GM21360 (cell line): ENCODE measurements at regions not wholly inside any gene's neighbourhood (a gene's known extent, or its start where the extent isn't known, plus 50 kb on each side); places are given as distances from the start of the nearest gene placed in this dataset.

Experiments
- ATAC-seq: cut with Tn5 transposase; IDR thresholded peaks from one replicate; pipeline ENCODE4 v1.9.1; 2021; ENCODE audit warnings: mild to moderate bottlenecking, moderate library complexity; ENCODE audit not compliant: unreplicated experiment

GRCh38 chr14:86057018-86057667, 527.2 kb downstream of the FLRT2 start:
- no peak for ATAC-seq

DNA sequence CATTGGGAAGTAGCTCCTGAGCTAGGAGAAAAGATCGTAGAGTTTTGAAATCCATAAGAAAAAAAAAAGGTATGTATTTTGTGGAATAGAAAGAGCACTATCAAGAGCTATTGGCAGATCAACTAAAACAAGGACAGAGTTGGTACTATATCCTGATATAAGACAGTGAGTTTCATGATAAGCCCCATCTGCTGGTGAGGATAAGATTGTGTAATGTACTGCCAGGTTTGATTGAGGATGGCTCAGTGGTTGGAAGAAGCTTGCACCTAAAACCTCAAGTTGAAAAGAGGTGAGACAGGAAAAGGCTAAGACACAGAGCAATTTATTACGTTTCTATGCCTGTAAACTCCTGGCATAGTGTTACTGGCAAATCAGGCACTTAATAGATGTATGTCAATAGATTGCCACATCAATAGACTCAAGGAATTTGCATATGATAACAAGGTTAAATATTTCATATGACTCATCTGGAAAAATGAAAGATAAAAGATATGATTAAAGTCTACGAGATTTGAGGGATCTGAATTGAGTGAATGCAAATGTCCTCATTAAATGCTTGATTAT, 525.6 kb downstream of the FLRT2 start:
- no peak for ATAC-seq

- no peak for ATAC-seq
Observed at GRCh38 chr14:86052868-86053267, 522.9 kb downstream of the FLRT2 start.

DNA sequence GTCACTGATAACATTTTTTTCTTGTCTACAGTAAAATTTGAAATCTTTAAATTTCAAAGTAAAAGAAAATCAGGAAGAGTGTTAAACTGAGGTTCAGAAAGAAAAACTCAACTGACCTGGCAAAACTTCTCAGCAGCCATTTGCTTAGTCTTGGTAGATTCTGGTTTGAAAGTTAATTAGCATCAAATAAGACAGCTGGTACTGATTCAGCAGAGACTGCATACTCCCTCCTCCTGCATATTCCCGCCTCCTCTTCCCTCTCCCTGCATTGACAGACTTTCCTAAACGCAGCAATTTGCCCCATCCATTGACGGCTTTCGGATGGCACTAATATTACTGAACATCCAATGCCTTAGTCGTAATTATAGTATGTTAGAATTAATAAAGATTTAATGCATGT, 520.8 kb downstream of the FLRT2 start:
- ATAC-seq: no peak

- ATAC-seq: no peak
Observed at GRCh38 chr14:86050072-86050683, 520.2 kb downstream of the FLRT2 start.

GRCh38 chr14:86039176-86039575, 509.2 kb downstream of the FLRT2 start:
- ATAC-seq: no peak

DNA sequence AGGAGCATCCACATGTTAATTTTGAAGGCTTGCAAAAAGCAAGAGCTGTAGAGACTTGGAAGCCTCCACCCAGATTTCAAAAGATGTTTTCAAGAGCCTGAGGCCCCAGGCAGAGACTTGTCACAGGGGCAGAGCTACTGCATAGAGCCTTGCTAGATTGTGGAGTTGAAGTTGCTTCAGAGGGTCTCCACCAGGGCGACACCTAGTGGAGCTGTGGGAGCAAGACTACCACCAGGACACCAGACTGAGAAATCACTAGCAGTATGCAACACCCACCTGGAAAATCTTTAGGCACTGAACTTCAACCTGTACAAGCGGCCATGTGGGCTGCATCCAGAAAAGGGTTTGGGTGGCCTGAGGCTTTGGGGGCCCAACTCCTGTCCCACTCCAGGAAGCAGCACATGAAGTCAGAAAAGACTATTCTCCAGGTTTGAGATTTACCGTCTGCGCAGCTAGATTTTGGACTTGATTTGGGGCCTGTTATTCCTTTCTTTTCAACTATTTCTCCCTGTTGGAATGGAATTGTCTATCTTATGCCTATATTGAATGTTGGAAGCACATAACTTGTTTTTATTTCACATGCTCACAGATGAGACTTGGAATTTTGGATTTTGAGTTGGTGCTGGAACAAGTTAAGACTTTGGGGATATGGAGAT, 508.6 kb downstream of the FLRT2 start:
- peak; percentile 94 for ATAC-seq

GRCh38 chr14:86035882-86036281, 505.9 kb downstream of the FLRT2 start:
- peak; percentile 89 for ATAC-seq

GRCh38 chr14:86027990-86028389, 498.0 kb downstream of the FLRT2 start:
- no peak for ATAC-seq

DNA sequence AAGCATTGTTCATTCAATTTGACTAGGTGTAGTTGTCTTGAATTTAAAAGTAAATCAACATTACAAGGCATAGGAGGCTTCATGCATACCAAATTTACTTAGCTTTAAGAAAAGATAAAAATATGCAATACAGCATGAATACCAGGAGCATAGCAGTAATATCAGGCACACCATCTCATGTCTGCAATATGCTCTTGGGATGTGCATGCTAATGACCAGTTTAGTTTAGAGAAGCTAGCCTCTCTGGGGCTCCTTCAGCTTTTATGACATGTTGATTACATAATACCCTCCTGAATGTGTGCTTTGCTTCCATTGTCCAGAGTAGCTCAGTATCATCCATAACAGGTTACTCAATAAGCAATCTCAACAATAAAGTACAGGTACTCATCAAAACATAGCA, 497.2 kb downstream of the FLRT2 start:
- ATAC-seq: no peak

- no peak for ATAC-seq
Observed at GRCh38 chr14:86022031-86022629, 492.2 kb downstream of the FLRT2 start.

DNA sequence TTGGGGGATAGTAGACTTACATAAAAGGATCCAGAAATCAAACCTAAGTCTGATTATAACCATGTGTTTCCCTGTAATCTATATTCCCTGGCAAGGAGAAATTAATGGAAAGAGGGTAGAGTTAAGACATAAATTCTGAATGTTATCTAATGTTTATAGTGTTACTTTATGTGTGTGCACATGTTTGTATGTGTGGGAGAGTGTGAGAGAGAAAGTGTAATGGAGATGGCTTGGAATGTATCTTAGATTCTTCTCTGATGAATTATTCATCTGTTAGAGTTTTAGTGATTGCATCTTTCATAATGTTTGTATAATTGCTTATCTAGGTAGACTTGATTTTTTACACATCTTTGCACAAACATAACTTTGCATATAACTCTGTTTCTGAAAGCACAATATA, 490.9 kb downstream of the FLRT2 start:
- no peak for ATAC-seq

DNA sequence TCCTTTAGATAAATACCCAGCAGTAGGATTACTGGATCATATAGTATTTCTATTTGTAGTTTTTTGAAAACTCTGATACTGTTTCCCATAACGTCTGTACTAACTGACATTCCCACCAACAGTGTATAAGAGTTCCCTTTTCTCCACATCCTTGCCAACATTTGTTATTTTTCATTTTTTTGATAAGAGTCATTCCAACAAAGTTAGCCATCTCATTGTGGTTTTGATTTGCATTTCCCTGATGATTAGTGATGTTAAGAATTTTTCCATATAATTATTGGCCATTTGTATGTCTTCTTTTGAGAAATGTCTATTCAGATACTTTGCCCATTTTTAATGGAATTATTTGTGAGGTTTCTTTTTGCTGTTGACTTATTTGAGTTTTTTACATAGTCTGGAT, 486.0 kb downstream of the FLRT2 start:
- ATAC-seq: no peak

DNA sequence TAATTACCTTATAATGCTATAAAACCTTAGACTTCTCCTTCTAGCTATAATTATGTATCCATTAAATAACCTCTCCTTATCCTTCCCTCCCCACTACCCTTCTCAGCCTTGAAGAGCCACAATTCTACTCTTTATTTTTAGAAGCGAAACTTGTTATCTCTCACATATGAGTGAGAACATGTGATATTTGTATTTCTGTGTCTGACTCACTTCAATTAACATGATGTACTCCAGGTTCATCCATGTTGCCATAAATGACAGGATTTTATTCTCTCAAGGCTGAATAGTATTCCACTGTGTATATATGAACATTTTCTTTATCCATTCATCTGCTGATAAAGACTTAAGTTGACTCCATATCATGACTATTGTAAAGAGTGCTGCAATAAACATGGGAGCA, 485.6 kb downstream of the FLRT2 start:
- ATAC-seq: no peak

- ATAC-seq: no peak
Observed at GRCh38 chr14:86013641-86014040, 483.7 kb downstream of the FLRT2 start.

- ATAC-seq: no peak
Observed at GRCh38 chr14:86012461-86012860, 482.5 kb downstream of the FLRT2 start.

GRCh38 chr14:86003998-86004397, 474.1 kb downstream of the FLRT2 start:
- no peak for ATAC-seq

DNA sequence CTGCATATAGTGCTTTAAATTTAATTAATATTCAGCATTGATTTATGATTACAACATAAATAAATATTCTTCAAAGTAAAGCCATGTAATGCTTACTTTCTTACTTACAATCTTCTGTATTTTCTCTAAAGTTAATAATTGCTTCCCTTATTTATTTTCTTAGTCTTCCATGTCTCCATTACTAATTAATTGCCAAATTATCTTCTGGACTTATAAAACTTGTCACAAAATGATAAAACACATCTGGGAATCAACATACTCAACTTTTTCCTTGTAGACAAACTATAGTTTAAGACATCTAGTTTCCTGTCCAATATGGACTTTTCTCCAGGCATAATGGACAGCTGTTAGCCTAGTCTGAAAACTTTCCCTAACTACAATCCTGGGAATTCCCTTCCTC, 466.6 kb downstream of the FLRT2 start:
- ATAC-seq: no peak

- ATAC-seq: no peak
Observed at GRCh38 chr14:85991156-85991555, 461.2 kb downstream of the FLRT2 start.

DNA sequence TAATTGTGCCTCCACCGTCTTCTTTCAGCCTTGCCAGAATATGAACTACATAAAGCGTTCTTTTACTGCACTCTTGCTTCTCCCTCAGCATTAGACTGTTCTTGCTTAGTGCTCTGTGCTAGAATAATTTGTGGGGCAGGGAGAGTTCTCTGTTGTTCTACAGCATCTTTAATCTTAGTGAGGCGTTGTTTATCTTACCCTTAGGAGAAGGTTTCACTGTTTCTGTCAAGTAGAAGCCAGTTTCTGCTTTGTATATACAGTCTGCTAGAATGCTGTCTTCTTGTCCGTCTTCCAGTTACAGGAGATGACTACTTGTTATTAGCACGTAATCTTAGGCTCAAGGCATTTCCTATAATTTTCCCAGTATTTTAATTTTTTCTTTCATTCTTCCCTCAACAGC, 458.0 kb downstream of the FLRT2 start:
- ATAC-seq: no peak

- no peak for ATAC-seq
Observed at GRCh38 chr14:85987292-85987691, 457.3 kb downstream of the FLRT2 start.
